GM19240 (cell line): ENCODE measurements at regions not wholly inside any gene's neighbourhood (a gene's known extent, or its start where the extent isn't known, plus 50 kb on each side); places are given as distances from the start of the nearest gene placed in this dataset.

Experiments used
- DNase-seq: peaks from one replicate; pipeline ENCODE4 v3.0.0; 2011; ENCODE audit warnings: low spot score; ENCODE audit not compliant: insufficient read length

DNA sequence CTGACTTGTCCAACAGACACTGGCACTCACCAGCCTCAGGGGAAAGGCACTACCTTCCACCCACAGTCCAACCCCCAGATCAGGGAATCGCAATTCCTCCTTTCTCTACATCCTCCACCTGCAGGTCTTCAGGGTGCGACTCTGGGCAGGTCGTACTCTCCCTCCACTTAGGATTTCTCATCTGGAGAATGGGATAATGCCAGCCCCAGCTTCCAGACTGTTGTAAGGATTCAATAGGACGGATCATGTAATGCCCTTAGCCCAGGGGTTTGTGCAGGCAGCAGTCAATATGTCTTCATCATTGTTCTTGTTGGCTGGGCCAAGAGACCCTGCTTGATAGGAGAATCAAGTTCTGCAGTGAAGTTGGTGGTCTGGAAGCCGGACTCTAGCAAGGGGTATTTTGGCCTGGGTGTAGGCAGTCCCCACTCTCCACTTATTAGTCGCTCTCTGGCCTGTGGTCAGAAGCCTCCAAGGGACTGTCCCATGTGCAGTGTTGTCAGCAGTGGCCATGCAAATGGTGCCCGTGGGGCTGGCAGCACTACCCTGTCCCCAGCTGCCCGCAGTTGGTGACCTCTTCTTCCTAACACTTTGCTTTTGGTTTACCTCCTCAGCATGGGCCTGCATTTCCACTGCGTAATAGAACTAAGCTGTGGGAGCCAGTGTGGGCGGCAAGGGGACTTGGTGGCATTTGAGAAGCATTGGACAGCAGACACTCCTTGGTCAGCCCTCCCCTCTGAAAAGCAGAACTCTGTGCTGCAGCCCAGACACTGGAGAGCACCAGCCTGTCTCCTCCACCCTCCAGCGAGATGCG, 172.4 kb upstream of the HS6ST1 start:
- no peak for DNase-seq

DNA sequence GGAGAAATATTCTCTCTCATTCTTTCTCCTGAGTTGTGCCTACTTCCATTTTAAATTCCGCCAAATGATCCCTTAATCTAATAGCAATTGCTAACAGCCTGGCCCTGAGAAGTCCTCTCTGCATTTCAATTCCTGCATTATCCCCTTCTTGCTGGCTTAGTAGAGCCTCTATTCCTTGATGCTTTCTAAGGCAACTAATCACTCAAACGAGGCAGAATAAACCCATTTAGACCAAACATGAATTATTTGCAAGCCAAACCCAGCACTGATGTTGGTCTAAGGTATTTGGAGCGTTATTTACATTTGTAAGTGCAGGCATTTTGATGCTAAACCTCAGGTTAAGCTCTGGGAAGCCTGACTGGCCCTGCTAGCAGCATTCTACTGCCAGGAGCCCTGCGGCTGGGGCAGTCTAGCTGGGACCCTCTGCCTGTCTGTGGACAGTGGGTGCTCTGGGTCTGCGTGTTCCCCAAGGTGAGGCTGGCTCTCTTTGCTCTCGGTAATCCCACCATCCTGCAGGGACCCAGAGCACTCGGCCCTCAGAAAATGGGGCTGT, 173.1 kb upstream of the HS6ST1 start:
- no peak for DNase-seq

DNA sequence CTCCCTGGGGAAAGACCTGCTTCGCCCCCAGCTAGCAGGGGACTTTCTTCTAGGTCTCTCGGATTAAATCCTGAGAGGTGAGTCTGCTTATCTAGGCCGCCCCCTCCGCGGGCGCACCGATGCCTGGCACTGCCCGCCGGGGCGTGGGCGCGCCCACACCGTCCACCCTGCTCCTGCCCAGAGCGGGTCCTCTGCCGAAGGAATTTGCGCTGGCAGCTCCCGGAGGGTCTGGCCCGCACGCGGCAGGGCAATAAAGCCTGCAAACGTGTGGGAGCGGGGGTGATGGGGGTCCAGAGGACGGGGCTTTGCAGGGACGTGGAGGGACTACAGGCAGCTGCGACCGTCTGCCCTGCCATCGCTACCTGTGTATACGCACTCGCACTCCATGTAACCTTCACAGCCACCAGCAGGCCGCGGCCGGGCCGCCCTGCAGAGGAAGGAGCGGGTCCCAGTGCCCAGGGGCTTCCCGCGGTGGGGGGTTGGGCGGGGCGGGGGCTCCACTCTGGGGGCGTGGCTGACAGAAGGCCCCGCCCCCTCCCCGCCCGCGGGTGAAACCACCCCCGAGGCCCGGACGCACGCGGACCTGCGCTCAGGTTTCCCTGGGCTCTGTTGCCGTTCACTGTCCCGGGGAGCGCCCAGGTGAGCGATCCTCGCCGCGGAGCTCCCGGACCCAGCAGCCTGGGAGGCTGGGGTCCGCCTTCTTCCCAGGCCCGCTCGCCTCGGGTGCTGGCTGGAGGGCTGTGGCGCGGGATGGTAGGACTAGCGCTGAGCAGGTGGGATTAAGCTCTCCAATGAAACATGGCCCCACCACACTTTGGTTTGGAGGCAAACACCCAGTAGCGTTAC, 174.5 kb upstream of the HS6ST1 start:
- no peak for DNase-seq

DNA sequence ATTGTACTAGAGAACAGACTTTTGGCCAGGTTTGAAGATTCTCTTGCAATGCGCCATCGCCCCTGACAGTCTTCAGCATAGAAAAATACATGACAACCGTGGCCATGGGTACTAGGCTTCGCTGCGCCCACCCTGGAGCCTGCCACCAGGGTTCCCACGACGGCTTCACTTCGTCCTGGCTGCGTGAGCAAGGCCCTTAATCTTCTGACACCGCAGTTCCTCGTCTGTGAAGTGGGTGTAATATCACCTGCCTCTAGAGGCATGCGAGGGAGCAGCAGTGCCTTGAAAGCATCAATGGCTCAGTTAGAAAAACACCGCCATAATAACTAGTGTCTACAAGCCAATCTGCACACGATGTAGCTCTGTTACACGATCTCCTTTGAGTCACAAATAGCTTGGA, 175.2 kb upstream of the HS6ST1 start:
- no peak for DNase-seq

DNA sequence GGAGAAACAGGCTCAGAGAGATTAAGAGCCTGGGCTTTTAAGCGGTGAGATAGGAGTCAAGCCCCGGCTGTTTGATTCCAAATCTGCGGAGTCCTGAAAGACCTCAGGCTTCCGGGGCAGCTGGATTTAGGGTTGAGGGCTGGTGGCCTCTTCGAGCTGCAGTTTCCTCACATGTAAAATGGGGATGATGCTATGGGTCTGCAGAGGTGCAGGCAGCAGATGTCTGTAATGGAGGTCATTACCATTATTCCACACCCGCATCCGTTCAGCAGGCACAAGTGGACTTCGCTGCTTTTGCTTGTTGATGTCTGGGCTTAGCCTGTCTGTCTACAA, 175.6 kb upstream of the HS6ST1 start:
- no peak for DNase-seq

DNA sequence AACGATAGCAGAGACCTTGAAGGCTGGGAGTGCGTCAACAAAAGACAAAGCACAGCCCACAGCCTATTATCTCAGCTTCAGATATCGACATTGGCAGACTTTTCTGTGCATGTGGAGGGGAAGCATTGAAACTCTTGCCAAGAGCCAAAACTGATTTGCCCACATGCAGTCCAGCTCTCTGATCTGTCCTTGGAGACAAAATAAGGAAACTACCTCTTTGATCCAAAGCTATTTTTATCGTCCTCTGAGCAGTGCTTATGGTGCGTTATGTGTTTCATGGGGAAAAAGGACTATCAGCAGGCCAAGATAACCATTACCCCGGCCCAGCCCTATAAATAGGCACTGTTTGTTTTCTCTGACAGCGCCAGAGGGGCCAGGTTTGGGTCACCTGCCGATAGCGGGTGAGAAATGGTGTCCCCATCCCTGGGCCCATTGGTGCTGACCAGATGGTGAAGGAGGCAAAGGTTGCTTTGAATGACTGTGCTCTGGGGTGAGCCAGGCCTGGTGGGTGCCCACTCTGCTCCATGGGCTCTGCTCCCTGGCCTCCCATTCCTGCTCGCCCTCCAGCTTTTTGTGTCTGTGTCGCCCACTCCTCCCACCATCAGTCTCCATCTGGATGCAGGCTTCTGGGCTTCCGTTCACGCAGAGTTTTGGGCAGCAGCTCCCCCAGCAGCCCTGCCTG, 176.1 kb upstream of the HS6ST1 start:
- DNase-seq, result no peak

DNA sequence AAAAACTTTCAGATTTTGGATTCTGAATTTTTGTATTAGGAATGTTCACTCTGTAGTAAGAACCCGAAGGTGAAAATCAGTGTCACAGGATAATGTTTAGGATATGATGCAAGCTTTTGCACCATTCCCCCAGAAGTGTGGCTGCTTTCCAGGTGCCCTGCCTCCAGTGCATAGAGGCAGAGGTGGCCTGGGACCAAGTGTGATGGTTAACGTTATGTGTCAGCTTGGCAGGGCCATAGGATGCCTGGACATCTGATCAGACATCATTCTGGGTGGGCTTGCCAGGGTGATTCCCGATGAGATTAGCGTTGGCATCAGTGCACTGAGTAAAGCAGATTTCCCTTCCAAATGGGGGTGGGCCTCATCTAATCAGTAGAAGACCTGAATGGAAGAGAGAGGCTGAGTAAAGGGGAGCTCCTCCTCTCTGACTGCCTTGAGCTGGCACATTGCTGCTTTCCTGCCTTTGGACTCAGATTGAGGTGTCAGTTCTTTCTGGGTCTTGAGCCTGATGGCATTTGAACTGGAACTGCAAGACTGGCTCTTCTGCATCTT, 177.4 kb upstream of the HS6ST1 start:
- no peak for DNase-seq

DNA sequence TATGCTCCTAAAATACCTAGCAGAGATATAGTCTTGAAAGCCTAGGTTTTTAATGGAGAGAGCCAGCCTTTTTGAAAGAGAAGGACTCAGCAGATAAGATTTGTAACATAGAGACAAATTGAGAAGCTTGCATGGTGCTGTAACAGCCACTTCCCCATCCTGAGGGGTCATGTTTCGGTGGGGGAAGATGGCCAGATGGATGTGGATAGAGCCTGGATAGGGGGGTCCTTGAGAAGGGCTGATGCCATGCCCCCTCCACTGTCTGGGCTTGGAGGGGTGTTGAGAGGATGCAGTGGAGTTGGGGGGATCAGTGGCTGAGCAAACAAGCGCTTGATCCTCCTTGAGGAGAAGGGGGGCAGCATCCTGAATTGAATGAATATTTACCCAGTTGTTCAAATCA, 178.0 kb upstream of the HS6ST1 start:
- no peak for DNase-seq

DNA sequence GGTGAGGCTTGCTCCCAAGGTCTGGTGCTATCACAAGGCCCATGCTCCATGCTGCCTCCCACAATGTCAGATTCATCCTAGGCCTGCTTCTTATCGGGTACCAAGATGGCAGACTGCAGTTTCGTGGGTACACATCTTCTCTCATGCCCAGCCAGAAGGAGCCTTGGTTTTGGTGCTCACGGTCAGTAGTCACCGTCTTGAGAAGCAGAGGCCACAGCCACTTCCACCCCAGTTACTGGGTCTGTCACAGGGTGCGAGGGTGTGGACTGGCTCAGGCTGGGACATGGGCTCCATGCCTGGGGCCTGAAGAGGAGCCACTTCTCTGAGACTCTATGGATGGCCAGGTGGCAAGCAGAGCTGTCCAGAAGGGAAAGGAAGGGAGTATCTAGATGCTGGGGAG, 178.8 kb upstream of the HS6ST1 start:
- no peak for DNase-seq

DNA sequence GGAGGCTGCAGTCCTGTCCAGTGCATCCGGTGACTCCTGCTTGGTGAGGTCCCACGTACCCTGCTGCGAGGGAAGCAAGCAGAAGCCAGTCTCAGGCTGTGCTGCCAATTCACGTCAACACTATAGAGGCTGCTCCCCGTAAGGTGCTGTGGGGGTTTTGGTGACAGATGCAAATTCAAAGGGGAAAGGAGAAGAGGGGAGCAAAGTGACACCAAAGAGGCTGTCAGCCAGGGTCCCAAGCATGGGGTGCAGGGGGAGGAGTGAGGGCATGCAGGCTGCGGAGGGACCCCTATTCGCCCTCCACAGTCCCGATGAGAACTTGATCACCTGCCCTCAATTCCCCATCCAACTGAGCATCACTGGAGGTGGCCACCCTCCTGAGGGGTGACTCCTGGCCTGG, 179.4 kb upstream of the HS6ST1 start:
- DNase-seq, result no peak

DNA sequence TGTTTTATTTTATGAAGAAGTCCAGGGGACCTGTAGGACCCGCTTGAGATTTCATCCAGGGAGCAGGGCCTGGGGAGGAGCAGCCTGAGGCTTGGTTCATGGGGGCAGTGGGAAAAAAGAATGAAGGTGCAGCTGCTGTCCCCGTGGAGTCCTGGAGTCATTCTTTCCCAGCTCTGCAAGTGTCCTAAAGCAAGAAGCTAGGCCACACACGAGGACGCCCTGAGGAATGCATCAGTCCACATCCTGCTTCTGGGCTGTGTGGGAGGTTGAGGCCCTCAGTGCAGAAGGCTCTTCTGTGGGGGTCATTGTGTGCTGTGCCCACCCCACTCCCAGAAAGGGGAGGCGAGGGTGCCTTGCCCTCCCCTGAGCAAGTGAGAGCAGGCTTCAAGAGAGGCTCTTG, 179.9 kb upstream of the HS6ST1 start:
- DNase-seq, result no peak

DNA sequence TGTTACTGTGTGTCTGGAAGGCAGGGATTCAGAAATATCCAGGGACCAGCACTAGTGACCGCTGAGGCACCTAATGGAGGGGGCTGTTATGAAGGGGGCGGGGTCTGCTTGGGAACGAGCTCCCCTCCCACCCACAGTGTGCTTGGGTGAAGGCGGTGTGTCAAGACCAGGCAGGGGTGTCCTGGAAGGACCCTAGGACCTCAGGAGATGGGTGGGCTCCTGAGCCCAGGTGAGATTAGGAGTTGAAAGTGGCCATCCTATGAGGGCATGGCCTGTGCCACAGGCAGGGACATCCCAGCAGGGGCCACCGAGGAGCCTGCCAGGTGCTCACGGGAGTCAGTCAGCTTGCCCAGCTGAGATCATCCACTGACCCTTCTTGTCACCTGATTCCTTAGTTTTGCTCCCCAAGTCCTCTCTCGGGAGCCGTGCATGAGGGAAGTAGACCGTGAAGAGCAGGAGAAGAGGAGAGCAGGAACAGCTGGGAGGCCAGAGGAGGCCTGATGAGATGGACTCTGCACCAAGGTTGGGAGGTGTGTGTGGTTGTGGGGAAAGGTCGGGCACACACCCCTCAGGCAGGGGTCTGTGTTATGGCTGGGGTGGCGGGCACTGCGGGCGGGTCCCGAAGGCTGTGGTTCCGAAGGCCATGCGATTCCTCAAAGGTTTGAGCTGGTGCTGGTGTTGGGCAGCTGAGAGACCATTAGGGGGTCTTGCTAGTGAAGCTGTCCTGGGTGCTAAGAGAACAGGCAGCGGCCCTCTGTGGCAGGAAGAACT, 180.9 kb upstream of the HS6ST1 start:
- DNase-seq, result no peak

DNA sequence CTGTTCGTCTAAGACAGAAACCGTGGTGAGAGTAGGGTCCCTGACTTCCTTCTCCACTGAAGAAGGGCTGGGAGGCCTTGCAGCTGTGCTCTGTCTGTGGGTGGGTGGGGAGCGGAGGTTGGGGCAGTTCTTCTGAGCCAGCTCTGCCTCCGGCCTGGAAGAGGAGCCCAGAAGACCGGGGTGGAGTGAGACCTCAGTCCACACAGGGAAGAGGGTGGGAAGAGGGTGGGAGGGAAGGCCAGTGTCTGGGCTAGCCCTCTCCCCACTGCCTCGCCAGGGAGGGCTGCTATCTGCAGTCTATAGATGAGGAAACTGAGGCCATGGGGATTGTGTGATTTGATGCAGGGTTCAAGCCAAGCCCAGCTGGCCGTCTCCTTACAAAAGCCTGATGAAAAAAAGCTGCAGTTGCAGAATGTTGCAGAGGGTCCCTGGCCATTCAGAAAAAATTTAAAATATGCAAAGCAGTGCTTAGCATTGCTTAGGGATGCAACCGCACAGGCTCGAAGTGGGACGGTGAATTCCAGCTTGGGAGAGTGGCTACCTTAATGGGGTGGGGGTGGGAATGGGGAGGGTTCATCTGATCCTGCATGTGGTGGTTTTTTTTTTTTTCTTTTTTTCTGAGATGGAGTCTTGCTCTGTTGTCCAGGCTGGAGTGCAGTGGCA, 181.6 kb upstream of the HS6ST1 start:
- DNase-seq, result no peak

DNA sequence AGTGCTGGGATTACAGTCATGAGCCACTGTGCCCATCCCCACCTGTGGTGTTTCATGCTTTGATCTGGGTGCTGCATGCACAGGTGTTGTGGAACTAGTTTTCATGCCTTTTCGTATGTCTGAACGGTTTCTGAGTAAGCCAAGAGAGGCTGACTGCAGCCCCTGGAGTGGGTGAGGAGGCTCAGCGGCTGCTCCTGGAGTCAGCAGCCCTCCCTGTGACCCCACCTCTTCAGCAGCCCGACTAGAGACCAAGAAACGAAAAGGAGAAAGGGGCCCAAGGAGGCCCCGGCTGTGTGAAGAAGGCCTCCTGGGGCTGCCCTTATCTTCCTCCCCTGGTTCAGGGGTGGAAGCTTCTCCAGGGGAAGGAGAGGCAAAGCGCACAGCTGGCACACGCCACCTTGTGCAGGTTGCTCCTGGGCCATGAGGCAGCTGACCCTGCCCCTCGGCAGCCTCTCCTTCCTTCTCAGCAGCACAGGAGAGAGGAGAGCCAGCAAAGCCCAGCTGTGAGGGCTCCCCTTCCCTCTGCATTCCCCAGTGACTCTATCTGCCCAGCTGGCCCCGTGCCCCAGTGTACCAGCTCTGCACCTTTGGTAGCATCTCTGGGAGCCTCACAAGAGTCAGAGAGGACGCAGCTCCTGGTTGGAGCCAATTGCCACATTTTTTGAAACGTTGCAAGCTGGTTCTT, 182.5 kb upstream of the HS6ST1 start:
- DNase-seq, result no peak

DNA sequence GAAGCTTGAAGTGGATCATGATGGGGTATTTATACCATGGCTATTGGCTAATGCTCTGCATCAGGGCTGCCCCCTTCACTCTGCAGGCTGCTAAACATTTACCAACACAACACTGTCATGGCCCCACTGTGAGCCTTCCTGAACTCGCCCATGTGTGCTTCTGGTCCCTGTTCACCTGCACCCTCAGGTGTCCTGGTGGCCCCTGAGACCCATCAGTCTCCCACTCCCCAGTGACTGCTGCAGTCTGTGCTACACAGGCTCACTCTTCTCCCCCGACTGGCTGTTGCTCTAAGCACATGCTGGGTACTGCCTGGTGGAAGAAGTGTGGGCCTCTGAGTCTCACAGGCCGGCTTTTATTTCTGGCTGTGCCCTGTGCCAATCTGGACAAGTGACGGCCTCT, 183.0 kb upstream of the HS6ST1 start:
- no peak for DNase-seq

DNA sequence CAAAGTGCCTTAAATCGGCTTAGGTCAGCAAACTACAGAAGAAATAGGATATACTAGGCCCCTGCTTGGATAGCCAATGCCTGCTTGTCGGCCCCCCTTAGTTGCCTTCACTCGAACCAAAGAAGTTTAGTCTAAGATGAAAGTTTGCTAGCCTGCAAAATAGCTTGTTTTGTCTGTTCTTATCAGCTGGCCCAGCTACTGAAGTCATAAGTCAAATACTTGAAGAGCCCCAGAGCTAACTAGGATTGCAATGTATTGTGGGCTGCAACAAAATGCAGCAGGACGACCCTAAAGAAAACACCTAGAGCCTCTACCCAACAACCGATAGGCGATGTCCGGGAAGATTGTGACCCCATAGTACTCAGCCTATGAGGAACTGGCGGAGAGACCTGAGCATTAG, 183.5 kb upstream of the HS6ST1 start:
- no peak for DNase-seq

DNA sequence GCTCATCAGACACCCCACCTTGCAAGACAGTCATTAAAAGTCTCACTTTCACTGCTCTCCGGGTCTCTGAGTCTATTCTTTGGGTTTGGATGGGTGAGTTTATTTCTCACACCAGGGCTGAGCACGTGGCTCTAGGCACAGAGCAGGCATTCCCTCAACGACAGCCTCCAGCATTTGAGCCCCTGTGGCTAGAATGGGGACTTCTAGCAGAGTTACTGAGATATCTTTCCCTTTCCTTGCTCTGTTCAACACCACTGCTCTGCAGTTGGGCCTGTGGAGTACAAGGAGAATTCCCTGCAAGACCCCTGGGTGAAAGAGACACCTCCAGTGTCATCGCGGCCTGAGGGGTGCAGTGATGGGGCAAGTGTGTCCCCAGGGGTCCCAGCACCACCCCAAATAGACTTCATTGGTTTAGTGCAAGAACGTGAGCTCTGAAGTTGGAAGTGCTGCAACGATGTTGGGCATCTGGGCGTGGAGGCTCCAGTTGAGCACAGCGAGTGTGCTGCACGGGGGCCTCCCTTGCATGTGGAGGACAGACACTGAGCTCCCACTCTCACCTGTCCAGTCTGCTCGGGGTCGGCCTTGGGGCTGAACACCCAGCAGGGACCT, 184.1 kb upstream of the HS6ST1 start:
- DNase-seq, result no peak

DNA sequence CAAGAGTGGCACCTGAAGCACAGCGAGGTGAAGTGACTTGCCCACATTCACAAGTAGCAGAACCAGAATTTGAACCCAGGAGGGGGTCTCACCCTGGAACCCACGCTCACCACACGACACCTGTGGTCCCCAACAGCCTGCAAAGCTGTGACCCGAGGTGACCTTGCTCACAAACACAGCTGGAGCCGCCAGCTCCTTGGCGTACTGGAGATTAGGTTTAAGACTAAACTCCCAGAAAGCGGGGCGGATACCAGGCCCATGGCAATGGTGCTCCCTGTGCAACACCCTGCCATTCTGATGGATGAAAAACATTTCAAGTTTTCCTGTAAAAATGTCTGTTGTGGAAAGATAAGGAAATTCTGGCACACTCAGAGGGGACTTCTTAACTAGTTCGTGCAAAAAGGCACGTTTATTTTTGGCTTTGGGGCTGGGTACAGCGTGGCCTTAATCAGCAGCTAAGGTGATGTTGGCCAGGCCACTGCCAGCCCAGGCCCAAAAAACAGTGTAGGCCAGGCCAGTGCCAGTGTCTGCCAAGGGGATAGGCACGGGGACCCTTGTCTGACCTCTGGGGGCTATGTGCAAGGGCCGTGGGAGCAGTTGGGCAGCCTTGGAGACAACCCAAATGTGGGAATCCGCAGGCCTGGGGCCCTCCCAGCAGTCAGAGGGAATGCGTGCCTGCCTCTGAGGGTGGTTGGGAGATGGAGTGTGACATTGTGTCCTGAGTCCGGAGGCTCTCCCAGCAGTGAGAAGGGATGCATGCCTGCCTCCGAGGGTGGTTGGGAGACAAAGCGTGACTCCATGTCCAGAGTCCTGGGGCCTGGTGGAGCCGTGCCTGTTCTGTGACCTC, 185.0 kb upstream of the HS6ST1 start:
- DNase-seq, result no peak
